Stomach (tissue), 8 donors: ENCODE measurements at regions not wholly inside any gene's neighbourhood (a gene's known extent, or its start where the extent isn't known, plus 50 kb on each side); places are given as distances from the start of the nearest gene placed in this dataset.

Experiments used
- DNase-seq, 2 donors: peaks; one replicate each; pipeline versions ENCODE4 v3.0.0 to v3.0.0-alpha.2; 2013 to 2019
- H3K27ac ChIP-seq, 5 donors: fragments of 200-600 bp in 4 of 5; sonication (generic) in 4 of 5; one replicate each; pipeline ENCODE4 v1.5.1; 2013 to 2019; ENCODE audit warnings: mild to moderate bottlenecking in 1 of 5, moderate library complexity in 1 of 5
- H3K27me3 ChIP-seq, 3 donors: fragments of 200-600 bp; sonication (generic); one replicate each; pipeline ENCODE4 v1.5.1; 2017 to 2019; ENCODE audit warnings: mixed run types in 1 of 3
- H3K36me3 ChIP-seq, 4 donors: fragments of 200-600 bp; sonication (generic); 1 replicate in 3 of 4; 2 replicates in 1 of 4; pipeline ENCODE4 v1.5.1; 2016 to 2019
- H3K4me1 ChIP-seq, 4 donors: fragments of 200-600 bp; sonication (generic); one replicate each; pipeline ENCODE4 v1.5.1; 2016 to 2019
- H3K4me3 ChIP-seq, 4 donors: fragments of 200-600 bp; sonication (generic) in 3 of 4; one replicate each; pipeline ENCODE4 v1.5.1; 2016 to 2019; ENCODE audit warnings: mild to moderate bottlenecking in 1 of 4
- H3K9me3 ChIP-seq, 4 donors: fragments of 200-600 bp; sonication (generic); one replicate each; pipeline ENCODE4 v1.5.1; 2016 to 2019
- CTCF ChIP-seq, 7 experiments: fragments of 450-650 bp in 4 of 7; fragments of 200-600 bp in 3 of 7; sonication (generic) in 3 of 7; IDR thresholded peaks; one replicate each; pipeline ENCODE4 v1.5.1; 2016 to 2019; ENCODE audit warnings: antibody characterized with exemption in 7 of 7, control low read depth in 2 of 7, mild to moderate bottlenecking in 1 of 7
- EP300 ChIP-seq: sonication (generic); formaldehyde crosslinking; IDR thresholded peaks from one replicate; pipeline ENCODE4 v1.6.1; 2017; ENCODE audit warnings: antibody characterized with exemption
- POLR2A ChIP-seq, 4 donors: fragments of 450-650 bp; IDR thresholded peaks; one replicate each; pipeline ENCODE4 v1.6.1; 2016; ENCODE audit warnings: antibody characterized with exemption in 4 of 4, control low read depth in 2 of 4, mild to moderate bottlenecking in 1 of 4, moderate library complexity in 1 of 4
- POLR2AphosphoS5 ChIP-seq, 3 donors: sonication (generic); formaldehyde crosslinking; IDR thresholded peaks; one replicate each; pipeline ENCODE4 v1.6.1; 2016; ENCODE audit warnings: antibody characterized with exemption in 3 of 3
- WGBS, 5 donors: extraction: QIAGEN DNeasy Blood & Tissue Kit in 3 of 5; methylation state at CpG; one replicate each; pipeline versions ENCODE4 v1.1.5 to v1.1.7; 2013 to 2018; 5-methylcytosine and 5-hydroxymethylcytosine counted together
- intact Hi-C: fragments of 100-400 bp; cut with DNase I; formaldehyde crosslinking; loops from one replicate; pipeline ENCODE4 v1.15.1; 2023; ENCODE audit warnings: low total_unique reads
- donor health status: healthy with polysubstance abuse.
- donor health status: Bipolar disorder and iron deficiency.
- donor health status: healthy.

- H3K36me3 ChIP-seq, result no peaks in the 10 kb centered on the region
- H3K27ac ChIP-seq, result no peak overlapping the region
- peaks cover 0 to 12% (median 0%) of the 10 kb centered on the region in 4 donors for H3K9me3 ChIP-seq
- no peak for DNase-seq
- H3K27me3 ChIP-seq, result no peaks in the 10 kb centered on the region
- intact Hi-C loops, result no loop called here
- no peak overlapping the region for H3K4me3 ChIP-seq
- TF ChIP-seq POLR2AphosphoS5 (IDR thresholded peaks at IDR 0.05), result no peak
- TF ChIP-seq EP300, result no peak
- no peak for TF ChIP-seq POLR2A (IDR thresholded peaks at IDR 0.05)
- no peak for TF ChIP-seq CTCF (IDR thresholded peaks at IDR 0.05)
- H3K4me1 ChIP-seq, result no peaks in the 10 kb centered on the region
Observed at GRCh38 chr1:81398041-81398440, 402.7 kb upstream of the ADGRL2 start.

GRCh38 chr1:81392526-81393226 lies 408.1 kb upstream of the ADGRL2 start:
- H3K4me3 ChIP-seq, result no peak overlapping the region
- H3K4me1 ChIP-seq, result peaks cover 0 to 5% (median 0%) of the 10 kb centered on the region in 4 donors
- intact Hi-C loops, result no loop called here
- no peak overlapping the region for H3K27ac ChIP-seq
- H3K36me3 ChIP-seq, result no peaks in the 10 kb centered on the region
- DNase-seq, result no peak
- no peaks in the 10 kb centered on the region for H3K9me3 ChIP-seq
- no peaks in the 10 kb centered on the region for H3K27me3 ChIP-seq
- TF ChIP-seq POLR2A (IDR thresholded peaks at IDR 0.05) (no peak), CTCF (IDR thresholded peaks at IDR 0.05) (no peak), POLR2AphosphoS5 (IDR thresholded peaks at IDR 0.05) (no peak), EP300 (no peak)

GRCh38 chr1:81391125-81391828 lies 409.5 kb upstream of the ADGRL2 start:
- 46 to 56% (median 49%) methylated on average over 4 of the region's 4 CpGs for WGBS, 5 donors
- peak in 1 of 2 donors; percentile 32 for DNase-seq
- H3K4me1 ChIP-seq, result peaks cover 0 to 5% (median 0%) of the 10 kb centered on the region in 4 donors
- H3K27ac ChIP-seq, result no peak overlapping the region
- no peak overlapping the region for H3K4me3 ChIP-seq
- no peak for TF ChIP-seq POLR2AphosphoS5 (IDR thresholded peaks at IDR 0.05)
- TF ChIP-seq POLR2A (IDR thresholded peaks at IDR 0.05), result no peak
- no peak for TF ChIP-seq CTCF (IDR thresholded peaks at IDR 0.05)
- no peak for TF ChIP-seq EP300
- intact Hi-C loops, result no loop called here
- H3K27me3 ChIP-seq, result no peaks in the 10 kb centered on the region
- no peaks in the 10 kb centered on the region for H3K36me3 ChIP-seq
- H3K9me3 ChIP-seq, result no peaks in the 10 kb centered on the region

GRCh38 chr1:81388435-81388834 lies 412.3 kb upstream of the ADGRL2 start:
- no peak for TF ChIP-seq EP300
- TF ChIP-seq CTCF (IDR thresholded peaks at IDR 0.05), result no peak
- TF ChIP-seq POLR2AphosphoS5 (IDR thresholded peaks at IDR 0.05), result no peak
- TF ChIP-seq POLR2A (IDR thresholded peaks at IDR 0.05), result no peak
- Histone ChIP-seq H3K27ac (no peak overlapping the region), H3K4me1 (peaks cover 0 to 5% (median 0%) of the 10 kb centered on the region in 4 donors), H3K9me3 (no peaks in the 10 kb centered on the region), H3K36me3 (no peaks in the 10 kb centered on the region), H3K4me3 (no peak overlapping the region), H3K27me3 (no peaks in the 10 kb centered on the region)
- 87 to 96% (median 90%) methylated on average over 4 of the region's 4 CpGs for WGBS, 5 donors
- intact Hi-C loops, result no loop called here
- DNase-seq, result no peak
